ENCODE measurements at regions not wholly inside any gene's neighbourhood (a gene's known extent, or its start where the extent isn't known, plus 50 kb on each side); places are given as distances from the start of the nearest gene placed in this dataset.

DNA sequence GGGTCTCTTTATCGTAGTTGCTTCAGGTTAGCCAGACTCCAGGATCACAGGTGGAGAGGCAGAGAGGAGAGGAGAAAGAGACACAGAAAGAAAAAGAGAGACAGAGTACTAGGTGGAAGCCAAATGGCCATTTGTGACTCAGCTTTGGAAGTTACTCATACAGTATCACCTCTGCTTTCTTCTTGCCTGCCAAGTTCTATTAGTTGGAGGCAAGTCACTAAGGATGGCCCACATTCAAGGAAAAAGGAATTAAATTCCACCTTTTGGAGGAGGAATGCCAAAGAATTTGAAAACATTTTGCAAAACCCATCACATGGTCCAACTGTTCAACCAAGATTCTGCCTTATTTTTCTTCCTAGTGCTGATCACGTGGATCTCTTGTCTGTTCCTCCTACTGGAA lies 291.1 kb downstream of the CHL1 start:
- no peaks in the 10 kb centered on the region for H3F3A ChIP-seq (replicated peaks; ENCODE audit: insufficient read depth)
- H3K9me2 ChIP-seq: no peaks in the 10 kb centered on the region
- TF ChIP-seq RFX5 (IDR thresholded peaks at IDR 0.05; ENCODE audit: low read length) (no peak), RCOR1 (IDR thresholded peaks at IDR 0.05; ENCODE audit: low read length) (no peak), POLR2AphosphoS5 (IDR thresholded peaks at IDR 0.05; ENCODE audit: low read depth, low read length) (no peak)
- TF ChIP-seq, protein P1, sequence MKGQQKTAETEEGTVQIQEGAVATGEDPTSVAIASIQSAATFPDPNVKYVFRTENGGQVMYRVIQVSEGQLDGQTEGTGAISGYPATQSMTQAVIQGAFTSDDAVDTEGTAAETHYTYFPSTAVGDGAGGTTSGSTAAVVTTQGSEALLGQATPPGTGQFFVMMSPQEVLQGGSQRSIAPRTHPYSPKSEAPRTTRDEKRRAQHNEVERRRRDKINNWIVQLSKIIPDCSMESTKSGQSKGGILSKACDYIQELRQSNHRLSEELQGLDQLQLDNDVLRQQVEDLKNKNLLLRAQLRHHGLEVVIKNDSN (IDR thresholded peaks at IDR 0.05; ENCODE audit: borderline replicate concordance, low read depth): no peak
- whole genome bisulfite sequencing (ENCODE audit: low lambda C conversion rate): 9% methylated on average over 2 of the region's 2 CpGs
- CTCF ChIA-PET: interaction anchor here (0.8 kb wide), 1 partner anchor 73 kb away, joined by 3 read pairs; no protein-coding TSS in a partner anchor
- H3K4me3 ChIP-seq (ENCODE audit: low read depth in 2 of 2, low read length in 1 of 2): no peak overlapping the region
- no peaks in the 10 kb centered on the region for H3K27me3 ChIP-seq (ENCODE audit: insufficient read depth)
- H3K4me1 ChIP-seq (ENCODE audit: control insufficient read depth in 1 of 2, insufficient read depth in 2 of 2, low read depth in 1 of 2, low read length in 1 of 2): no peaks in the 10 kb centered on the region
- no peak overlapping the region for H3K9ac ChIP-seq
- no peak overlapping the region for H3K4me2 ChIP-seq
- H3K36me3 ChIP-seq (replicated peaks in 1 of 2; ENCODE audit: control insufficient read depth in 1 of 2, insufficient read depth in 2 of 2, low read length in 1 of 2): no peaks in the 10 kb centered on the region
- no peak overlapping the region for H2AFZ ChIP-seq (ENCODE audit: low read depth)
- no peaks in the 10 kb centered on the region for H4K20me1 ChIP-seq (ENCODE audit: insufficient read depth)
- no peak overlapping the region for H3K27ac ChIP-seq (ENCODE audit: low read depth in 2 of 2, low read length in 1 of 2)
- POLR2A ChIA-PET: no interaction called here
- DNase-seq: no peak
- H3K9me3 ChIP-seq: no peaks in the 10 kb centered on the region
- H3K79me2 ChIP-seq (ENCODE audit: insufficient read depth): no peaks in the 10 kb centered on the region

GRCh38 chr3:492586-493316 lies 296.2 kb downstream of the CHL1 start:
- H3K4me1 ChIP-seq (ENCODE audit: control insufficient read depth in 1 of 2, insufficient read depth in 2 of 2, low read depth in 1 of 2, low read length in 1 of 2): no peaks in the 10 kb centered on the region
- H2AFZ ChIP-seq (ENCODE audit: low read depth): no peak overlapping the region
- no peaks in the 10 kb centered on the region for H3K9me3 ChIP-seq
- H3K4me3 ChIP-seq (ENCODE audit: low read depth in 2 of 2, low read length in 1 of 2): no peak overlapping the region
- H3K36me3 ChIP-seq (replicated peaks in 1 of 2; ENCODE audit: control insufficient read depth in 1 of 2, insufficient read depth in 2 of 2, low read length in 1 of 2): no peaks in the 10 kb centered on the region
- H3F3A ChIP-seq (replicated peaks; ENCODE audit: insufficient read depth): no peaks in the 10 kb centered on the region
- H3K9ac ChIP-seq: no peak overlapping the region
- 9% methylated on average over 3 of the region's 3 CpGs for WGBS (ENCODE audit: low lambda C conversion rate)
- POLR2A ChIA-PET: no interaction called here
- DNase-seq: no peak
- no peak overlapping the region for H3K27ac ChIP-seq (ENCODE audit: low read depth in 2 of 2, low read length in 1 of 2)
- CTCF ChIA-PET: interaction anchor here (0.8 to 1.8 kb wide), 2 partner anchors 25 to 34 kb away, joined by 3 to 5 read pairs; no protein-coding TSS in a partner anchor
- H3K4me2 ChIP-seq: no peak overlapping the region
- H4K20me1 ChIP-seq (ENCODE audit: insufficient read depth): no peaks in the 10 kb centered on the region
- no peak for TF ChIP-seq TCF12 (IDR thresholded peaks at IDR 0.05)
- TF ChIP-seq, protein P2, sequence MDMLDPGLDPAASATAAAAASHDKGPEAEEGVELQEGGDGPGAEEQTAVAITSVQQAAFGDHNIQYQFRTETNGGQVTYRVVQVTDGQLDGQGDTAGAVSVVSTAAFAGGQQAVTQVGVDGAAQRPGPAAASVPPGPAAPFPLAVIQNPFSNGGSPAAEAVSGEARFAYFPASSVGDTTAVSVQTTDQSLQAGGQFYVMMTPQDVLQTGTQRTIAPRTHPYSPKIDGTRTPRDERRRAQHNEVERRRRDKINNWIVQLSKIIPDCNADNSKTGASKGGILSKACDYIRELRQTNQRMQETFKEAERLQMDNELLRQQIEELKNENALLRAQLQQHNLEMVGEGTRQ (IDR thresholded peaks at IDR 0.05; ENCODE audit: borderline replicate concordance, low read depth, low read length): no peak
- TF ChIP-seq SMC3 (IDR thresholded peaks at IDR 0.05; ENCODE audit: low read depth, low read length): no peak
- TF ChIP-seq FOSL2 (IDR thresholded peaks at IDR 0.05; ENCODE audit: borderline replicate concordance, low read depth): no peak
- no peak for TF ChIP-seq NFIC (IDR thresholded peaks at IDR 0.05; ENCODE audit: borderline replicate concordance)
- TF ChIP-seq, protein P3, sequence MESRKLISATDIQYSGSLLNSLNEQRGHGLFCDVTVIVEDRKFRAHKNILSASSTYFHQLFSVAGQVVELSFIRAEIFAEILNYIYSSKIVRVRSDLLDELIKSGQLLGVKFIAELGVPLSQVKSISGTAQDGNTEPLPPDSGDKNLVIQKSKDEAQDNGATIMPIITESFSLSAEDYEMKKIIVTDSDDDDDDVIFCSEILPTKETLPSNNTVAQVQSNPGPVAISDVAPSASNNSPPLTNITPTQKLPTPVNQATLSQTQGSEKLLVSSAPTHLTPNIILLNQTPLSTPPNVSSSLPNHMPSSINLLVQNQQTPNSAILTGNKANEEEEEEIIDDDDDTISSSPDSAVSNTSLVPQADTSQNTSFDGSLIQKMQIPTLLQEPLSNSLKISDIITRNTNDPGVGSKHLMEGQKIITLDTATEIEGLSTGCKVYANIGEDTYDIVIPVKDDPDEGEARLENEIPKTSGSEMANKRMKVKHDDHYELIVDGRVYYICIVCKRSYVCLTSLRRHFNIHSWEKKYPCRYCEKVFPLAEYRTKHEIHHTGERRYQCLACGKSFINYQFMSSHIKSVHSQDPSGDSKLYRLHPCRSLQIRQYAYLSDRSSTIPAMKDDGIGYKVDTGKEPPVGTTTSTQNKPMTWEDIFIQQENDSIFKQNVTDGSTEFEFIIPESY (IDR thresholded peaks at IDR 0.05; ENCODE audit: borderline replicate concordance, low read depth): no peak
- TF ChIP-seq TEAD4 (IDR thresholded peaks at IDR 0.05; ENCODE audit: borderline replicate concordance, insufficient read depth): no peak
- no peak for TF ChIP-seq GATA2 (CRISPR knock-in tag; IDR thresholded peaks at IDR 0.05)
- no peak for TF ChIP-seq POLR2AphosphoS5 (IDR thresholded peaks at IDR 0.05; ENCODE audit: low read depth, low read length)
- TF ChIP-seq, protein P4, sequence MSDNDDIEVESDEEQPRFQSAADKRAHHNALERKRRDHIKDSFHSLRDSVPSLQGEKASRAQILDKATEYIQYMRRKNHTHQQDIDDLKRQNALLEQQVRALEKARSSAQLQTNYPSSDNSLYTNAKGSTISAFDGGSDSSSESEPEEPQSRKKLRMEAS (IDR thresholded peaks at IDR 0.05; ENCODE audit: low read depth): no peak
- TF ChIP-seq RFX5 (IDR thresholded peaks at IDR 0.05; ENCODE audit: low read length): no peak
- no peak for TF ChIP-seq SIN3A (IDR thresholded peaks at IDR 0.05; ENCODE audit: borderline replicate concordance, low read depth, low read length)
- no peak for TF ChIP-seq MEF2A (IDR thresholded peaks at IDR 0.05; ENCODE audit: borderline replicate concordance, low read depth)
- TF ChIP-seq YY1 (IDR thresholded peaks at IDR 0.05; ENCODE audit: low read depth): no peak
- no peak for TF ChIP-seq NRF1 (IDR thresholded peaks at IDR 0.05; ENCODE audit: low read depth, low read length)
- TF ChIP-seq RAD21 (IDR thresholded peaks at IDR 0.05; ENCODE audit: low read length): no peak
- no peak for TF ChIP-seq FOXM1 (IDR thresholded peaks at IDR 0.05; ENCODE audit: low read depth)
- TF ChIP-seq, protein P1 (IDR thresholded peaks at IDR 0.05; ENCODE audit: borderline replicate concordance, low read depth): no peak
- TF ChIP-seq RXRA (IDR thresholded peaks at IDR 0.05; ENCODE audit: borderline replicate concordance, low read depth): no peak
- no peaks in the 10 kb centered on the region for H3K9me2 ChIP-seq
- no peaks in the 10 kb centered on the region for H3K79me2 ChIP-seq (ENCODE audit: insufficient read depth)
- no peaks in the 10 kb centered on the region for H3K27me3 ChIP-seq (ENCODE audit: insufficient read depth)
